ENCODE measurements at regions not wholly inside any gene's neighbourhood (a gene's known extent, or its start where the extent isn't known, plus 50 kb on each side); places are given as distances from the start of the nearest gene placed in this dataset.
"Not testable (repeated sequence)": the region's sequence is repeated elsewhere in the genome, so short reads cannot be mapped to it uniquely, and the experiment has no call there.

DNA sequence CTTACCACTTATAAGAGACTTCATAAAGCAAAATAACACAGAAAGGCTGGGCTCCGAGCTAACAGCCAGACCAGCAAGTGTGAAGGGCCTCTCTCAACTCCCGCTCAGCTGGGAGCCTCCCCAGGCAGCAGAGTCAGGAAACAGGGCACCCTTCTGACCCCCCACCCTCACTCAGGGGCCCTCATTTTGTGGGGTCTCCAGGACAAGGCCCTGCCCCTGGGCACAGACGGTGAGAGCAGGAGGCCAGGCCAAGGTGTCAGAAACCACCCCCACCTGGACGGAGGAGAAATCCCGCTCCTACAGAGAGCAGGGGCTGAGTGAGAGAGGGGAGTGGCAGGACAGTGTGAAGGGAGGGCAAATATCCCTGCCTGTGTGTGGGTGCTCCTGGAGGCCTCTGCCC lies 135.8 kb upstream of the FOXD4L5 start:
- DNase-seq (ENCODE audit: low read depth) = no peak

DNA sequence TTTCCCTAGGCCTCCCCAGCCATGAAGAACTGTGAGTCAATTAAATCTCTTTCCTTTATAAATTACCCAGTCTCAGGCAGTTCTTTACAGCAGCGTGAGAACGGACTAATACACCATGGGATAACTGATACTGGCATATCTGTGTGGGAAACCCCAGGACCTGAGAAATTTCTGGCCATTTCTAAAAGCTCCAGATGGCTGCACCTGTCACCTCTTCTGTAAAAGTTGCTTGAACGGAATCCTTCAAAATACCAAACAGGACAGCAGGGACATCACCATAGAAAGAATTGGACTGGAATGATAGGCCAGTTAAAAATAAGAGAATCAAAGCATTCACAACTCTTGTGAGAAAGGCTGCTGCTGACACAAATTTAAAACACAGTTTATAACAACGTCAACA lies 134.0 kb upstream of the FOXD4L5 start:
- not testable (repeated sequence) for DNase-seq (ENCODE audit: low read depth)

DNA sequence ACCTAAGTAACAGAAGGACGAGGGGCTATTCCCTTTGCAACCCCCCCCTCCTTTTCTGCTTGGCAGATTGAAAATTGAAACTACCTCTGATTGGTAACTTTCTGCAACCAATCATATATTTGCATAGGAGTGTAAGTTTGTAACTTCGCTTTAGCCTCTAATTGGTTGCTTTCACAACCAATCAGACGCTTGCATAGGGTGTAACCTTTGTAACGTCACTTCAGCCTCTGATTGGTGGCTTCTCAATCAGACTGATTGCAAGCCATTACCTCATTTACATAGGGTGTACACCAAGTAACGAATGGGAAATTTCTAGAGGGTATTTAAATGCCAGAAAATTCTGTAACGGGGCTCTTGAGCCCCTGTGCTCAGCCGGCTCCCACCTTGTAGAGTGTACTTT lies 131.9 kb upstream of the FOXD4L5 start:
- DNase-seq (ENCODE audit: low read depth) = not testable (repeated sequence)

DNA sequence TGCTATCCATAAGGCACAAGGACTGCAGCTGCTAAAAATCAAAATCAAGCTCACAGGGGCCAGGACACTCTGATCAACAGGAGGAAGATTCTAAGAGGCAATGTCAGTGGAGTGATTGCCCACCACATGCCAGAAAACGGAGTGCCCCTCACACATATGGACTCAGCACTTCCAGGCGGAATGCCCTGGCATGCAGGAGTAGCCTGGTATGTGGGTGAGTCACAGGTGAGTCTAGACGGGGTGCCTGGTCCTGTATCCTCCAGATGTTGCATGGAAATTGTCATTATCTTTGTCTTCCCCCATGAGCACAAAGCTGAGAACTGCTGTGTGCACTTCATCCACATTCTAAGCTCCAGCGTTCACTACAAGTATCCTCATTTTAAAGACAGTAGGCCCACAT lies 129.2 kb upstream of the FOXD4L5 start:
- not testable (repeated sequence) for DNase-seq (ENCODE audit: low read depth)

DNA sequence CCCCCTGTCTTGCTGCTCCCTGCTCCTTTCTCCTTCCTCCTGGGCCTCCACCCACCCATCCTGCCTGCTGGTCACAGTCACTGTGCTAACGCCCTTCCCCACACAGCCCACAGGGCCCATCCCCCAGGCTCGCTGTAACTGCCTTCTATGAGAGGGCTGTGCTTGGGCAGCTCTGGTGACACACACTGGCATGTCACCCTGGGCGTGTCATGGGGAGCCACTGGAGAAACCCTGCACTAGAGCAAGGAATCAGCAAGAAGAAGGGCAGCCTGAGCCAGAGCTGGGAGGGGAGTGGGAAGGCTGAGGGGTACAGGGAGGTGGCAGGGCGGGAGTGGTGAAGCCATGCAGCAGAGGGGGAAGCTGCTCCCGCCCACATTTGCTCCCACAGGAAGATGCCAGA lies 128.4 kb upstream of the FOXD4L5 start:
- DNase-seq (ENCODE audit: low read depth) = not testable (repeated sequence)

DNA sequence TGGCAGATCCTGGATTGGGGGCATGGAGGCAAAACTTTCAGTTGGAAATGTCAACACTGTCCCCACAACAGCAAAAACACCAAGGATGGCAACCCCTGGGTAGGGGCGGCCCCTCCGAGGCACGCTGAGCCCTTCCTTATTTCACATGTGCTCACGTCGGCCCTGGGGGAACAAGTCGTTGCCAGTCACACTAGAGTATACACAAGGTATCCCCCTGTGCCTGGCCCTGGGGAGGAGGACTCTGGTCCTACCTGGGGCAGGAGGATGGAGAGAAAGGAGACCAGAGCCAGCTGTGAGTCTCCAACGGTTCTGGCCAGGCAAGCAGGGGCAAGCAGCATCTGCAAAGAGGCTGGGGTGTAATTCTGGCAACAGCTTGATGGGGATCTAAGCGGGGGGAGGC lies 126.9 kb upstream of the FOXD4L5 start:
- DNase-seq (ENCODE audit: low read depth) = no peak

DNA sequence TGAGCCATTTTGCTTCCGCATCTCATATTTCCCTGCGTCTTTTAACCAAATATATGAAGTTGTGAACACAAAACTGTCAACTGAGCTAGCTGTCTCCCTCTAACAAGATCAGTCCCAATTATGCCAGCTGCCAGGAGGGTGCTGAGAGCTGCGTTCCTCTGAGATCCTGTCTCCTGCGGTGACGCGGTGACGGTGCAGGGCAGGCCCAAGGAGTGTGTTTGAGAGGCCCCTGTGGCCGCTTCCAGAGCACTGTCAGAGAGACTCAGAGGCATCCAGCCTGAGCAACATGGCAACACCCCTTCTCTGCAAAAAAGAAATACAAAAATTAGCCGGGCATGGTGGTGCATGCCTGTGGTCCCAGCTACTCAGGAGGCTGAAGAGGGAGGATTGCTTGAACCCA lies 126.3 kb upstream of the FOXD4L5 start:
- DNase-seq (ENCODE audit: low read depth) = no peak

DNA sequence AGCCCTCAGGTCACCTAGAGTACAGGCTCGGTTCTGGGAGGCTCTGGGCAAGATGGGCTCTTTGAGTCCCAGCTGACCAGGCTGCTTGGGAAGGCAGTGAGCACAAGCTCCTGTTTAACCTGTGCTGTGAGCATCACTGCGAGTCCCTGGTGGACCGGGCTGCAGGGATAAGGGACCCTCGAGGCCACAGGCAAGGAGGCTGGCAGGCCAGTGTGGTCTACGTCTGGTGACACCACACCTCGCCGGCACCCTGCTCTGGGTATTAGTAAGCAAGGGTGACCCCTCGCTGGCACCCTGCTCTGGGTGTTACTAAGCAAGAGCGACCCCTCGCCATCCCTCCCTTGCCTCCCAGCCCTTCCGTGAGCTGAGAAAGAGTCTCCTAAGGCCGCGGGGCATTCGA lies 125.9 kb upstream of the FOXD4L5 start:
- no peak for DNase-seq (ENCODE audit: low read depth)

DNA sequence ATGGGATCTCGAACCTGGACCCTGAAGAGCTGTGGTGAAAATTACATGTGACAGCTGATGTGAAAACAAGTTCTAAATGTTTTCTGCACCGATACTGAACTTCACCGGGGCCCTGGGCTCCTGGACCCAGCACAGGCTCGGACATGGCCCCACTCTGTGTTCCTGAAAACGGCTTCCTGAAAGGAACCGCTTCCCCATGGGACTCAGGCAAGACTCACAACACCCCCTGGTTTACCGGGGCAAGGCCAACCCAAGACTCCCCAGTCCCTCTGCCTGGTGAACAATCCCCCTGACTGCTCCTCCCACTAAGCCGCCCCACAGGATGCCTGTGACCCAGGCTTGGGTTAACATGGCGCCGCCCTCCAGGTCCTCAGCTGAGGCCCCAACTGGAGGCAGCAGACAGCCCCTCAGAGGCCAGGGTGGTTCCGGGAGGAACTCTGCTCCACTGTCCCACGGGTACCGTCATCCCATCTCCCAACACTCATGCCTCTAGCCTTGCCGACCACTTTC lies 124.5 kb upstream of the FOXD4L5 start:
- DNase-seq (ENCODE audit: low read depth) = no peak

DNA sequence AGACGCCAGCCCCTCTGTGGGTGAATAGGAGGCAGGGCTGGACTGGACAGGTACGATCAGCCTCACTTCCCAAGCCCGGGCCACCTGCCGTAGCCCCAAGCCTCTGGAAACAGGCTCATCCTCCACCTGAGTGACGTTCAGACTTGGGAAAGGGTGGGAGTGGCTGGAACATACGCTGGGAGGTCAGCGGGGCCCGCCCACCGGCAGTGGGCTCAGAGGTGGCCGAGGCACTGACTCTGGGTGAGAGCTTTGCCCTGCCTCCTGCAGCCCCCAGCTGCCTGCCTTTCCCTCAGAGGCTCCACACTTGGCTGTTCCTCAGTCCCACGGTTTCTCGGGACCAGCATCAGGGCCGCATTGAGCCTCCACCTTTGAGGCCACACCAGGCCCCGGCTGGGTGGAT lies 123.8 kb upstream of the FOXD4L5 start:
- not testable (repeated sequence) for DNase-seq (ENCODE audit: low read depth)

DNA sequence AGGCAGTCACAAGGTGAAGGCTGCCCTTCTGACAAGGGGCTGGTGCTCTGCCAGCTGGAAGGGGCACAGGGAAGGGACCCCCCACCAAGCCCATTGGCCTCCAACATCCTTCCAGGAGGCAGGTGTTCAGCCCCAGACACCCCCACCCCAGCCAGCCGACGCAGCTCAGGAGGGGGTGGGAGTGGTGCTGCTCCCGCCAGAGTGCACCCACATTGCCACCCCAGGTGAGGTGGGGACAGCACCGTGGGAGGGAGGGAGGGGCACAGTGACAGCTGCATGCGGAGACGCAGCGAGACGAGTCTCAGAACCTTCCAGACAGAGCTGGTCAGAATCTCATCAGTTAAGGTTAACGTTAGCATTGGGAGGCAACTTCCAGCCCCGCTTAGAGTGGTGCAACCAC lies 121.6 kb upstream of the FOXD4L5 start:
- DNase-seq (ENCODE audit: low read depth) = not testable (repeated sequence)

DNA sequence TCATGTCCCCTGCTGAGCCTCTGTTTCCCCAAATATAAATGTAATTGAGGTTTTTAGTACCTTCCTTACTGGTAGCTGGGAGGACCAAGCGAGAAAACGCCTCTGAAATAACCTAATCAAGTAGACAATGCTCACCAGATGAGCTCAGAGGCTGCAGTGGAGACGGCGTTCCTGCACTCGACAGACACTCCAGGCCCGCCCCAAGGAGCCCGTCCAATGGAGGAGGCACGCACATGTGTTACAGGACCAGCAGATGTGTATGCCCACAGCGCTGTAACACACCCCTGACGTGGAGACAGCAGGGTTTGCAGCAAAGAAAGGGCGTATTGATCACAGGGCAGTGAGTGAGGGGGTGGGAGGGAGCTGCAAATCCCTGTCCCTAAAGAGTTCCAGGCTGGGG lies 120.8 kb upstream of the FOXD4L5 start:
- DNase-seq (ENCODE audit: low read depth) = not testable (repeated sequence)

DNA sequence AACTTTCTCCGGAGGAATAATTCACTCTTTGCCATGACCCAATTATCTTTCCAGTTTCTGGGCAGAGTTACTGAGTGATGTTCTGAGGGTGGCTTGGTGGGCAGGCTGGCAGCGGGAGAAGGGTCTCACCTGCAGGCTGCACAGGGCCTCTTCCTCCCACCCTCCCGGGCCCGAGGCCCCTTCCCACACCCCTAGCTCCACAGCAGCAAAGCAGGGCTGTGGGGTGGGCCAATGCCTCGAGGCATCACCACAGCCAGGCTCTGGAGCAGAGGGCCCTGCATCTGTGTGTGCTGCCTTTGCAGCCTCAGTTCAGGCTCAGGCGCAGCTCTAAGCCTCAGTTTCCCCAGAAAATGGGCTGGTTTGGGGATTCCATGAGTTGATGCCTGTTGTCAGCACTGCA lies 120.2 kb upstream of the FOXD4L5 start:
- no peak for DNase-seq (ENCODE audit: low read depth)

DNA sequence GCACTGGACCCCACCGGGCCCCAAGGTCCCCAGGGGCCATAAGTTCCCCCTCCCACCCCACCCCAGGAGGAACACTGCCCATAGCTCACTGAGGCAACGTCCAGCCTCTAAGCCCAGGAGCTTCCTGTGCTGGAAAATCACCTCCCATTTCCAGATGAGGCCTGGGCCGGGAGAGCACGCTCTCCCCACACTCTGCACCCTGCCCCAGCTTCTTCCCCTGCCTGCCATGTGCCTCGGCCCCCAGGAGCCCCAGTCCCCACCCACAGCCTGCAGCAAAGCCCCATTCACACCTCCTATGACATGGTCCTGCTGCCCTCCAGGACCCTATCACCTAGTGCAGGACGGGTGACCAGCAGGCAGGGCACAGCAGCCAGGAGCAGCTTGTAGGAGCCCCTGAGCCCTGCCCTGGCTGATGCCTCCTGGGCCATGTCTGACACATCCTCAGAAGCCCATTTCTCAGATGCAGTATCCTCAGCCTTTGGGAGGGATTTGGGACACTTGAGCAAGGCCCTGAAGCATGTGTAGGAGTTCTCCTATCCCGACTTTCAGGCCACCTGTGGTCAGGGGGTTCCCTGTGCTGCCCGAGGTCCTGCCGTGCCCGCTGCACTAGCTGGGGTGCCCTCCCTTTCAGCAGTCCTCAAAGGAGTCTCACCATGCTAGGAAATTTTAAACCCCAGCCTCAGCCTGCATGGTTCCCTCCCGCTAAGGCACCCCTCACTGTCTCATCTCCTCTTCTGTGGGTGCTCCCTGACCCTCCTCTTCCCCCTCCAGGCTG lies 119.4 kb upstream of the FOXD4L5 start:
- DNase-seq (ENCODE audit: low read depth) = no peak

DNA sequence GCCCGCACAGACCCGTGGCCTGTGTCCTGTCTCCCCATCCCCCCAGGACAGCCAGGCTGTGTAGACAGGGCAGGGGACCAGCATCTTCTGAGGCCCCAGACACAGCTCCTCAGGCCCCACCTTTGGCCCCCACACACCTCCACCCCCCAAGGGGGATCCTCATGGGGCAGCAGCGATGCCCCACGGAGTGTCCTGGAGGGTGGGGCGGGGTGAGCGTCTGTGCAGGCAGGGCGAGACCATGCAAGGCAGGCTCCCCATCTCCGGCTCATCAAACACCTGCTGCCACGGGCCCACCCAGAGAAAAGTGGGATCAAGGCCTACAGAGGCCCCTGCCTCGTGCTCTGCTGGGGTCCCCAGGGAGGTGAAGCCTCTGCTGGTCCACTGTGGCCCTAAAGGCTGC lies 118.7 kb upstream of the FOXD4L5 start:
- DNase-seq (ENCODE audit: low read depth) = no peak

DNA sequence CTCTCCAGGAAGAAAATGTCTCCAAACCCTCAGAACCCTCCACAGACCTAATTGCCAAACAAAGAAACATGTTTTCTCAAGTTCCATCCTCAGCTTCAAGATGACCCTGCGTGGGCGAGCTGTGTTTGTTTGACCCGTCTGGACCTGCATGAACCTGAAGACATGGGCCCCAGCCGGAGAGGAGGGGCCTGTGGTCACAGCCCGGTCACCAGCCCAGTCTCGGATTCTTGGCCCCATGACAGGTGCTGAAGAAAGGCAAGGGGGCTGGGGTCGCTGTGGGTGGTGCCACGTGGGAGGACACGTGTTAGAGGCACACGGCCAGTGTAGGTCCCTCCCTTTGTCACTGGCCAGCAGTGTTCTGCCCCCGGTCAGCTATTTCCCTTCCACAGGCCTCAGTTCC lies 118.1 kb upstream of the FOXD4L5 start:
- DNase-seq (ENCODE audit: low read depth) = not testable (repeated sequence)

DNA sequence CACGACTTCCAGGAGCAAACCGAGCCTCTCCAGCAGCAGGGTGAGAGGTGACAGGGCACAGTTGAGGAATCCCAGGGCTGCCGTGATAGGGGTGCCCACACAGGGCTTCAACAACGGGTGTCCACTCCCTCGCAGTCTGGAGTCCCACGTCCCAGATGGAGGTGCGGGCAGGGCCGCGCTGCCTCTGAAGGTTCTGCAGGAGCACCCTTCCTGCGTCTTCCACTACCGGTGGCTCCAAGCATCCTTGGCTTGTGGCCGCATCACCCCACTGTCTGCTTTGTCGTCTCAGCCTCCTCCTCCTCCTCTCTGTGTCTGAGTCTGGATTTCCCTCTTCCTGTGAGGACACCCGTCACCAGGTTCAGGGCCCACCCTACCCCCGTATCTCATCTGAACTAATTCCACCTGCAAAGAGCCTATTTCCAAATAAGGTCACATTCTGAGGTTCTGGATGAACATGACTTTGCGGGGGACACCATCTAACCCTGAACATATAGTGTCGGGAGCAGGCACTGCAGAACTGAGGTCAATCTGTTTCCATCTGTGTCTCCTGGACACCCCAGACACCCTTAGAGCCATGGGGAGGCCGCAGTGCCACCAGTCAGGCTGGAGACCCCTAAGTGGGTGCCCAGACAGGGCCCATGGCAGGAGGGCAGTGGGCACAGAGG lies 117.3 kb upstream of the FOXD4L5 start:
- not testable (repeated sequence) for DNase-seq (ENCODE audit: low read depth)

DNA sequence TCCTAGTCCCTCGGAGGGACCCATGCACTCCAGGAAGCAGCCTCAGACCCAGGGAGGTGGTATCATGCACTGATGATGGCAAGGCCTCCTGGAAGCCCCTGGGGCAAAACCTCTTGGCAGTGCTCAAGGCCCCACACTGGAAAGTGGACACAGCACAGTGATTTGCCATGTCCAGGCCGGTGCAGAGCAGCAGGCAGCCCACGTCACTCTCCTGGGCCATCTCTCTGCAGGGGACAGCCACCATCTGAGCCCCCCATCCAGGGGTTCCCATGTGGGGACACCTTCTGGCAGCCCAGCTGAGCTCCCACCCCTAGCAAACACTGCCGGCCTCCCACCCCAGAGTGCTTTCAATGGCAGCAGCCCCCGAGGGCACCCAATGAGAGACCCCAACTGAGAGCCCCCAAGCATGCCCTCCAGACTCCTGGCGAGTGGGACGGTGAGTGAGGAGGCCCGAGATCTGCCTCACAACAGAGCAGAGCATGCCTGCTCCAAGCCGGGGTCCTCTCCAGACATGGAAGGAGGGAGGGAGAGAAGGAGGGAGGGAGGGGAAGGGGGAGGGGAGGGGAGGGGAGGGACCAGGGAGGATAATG lies 116.5 kb upstream of the FOXD4L5 start:
- not testable (repeated sequence) for DNase-seq (ENCODE audit: low read depth)

DNA sequence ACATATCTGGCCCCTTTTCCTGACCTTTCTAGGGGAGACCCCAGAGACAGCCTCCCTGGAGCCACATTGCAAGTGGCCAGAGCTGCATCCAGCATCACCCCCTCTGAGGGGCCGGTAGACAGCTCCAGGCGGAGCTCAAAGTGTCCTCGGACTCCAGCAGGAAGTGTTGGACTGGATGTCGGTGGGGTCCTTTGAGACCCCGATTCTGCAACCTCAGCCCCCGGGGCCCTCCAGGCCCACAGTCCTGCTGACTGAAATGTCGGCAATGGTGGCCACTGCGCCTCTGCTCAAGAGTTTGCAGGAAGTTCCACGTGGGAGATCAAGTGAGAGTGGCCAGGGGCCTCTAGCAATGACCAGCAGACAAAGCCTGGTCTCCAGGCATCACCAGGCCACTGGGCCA lies 115.9 kb upstream of the FOXD4L5 start:
- no peak for DNase-seq (ENCODE audit: low read depth)

DNA sequence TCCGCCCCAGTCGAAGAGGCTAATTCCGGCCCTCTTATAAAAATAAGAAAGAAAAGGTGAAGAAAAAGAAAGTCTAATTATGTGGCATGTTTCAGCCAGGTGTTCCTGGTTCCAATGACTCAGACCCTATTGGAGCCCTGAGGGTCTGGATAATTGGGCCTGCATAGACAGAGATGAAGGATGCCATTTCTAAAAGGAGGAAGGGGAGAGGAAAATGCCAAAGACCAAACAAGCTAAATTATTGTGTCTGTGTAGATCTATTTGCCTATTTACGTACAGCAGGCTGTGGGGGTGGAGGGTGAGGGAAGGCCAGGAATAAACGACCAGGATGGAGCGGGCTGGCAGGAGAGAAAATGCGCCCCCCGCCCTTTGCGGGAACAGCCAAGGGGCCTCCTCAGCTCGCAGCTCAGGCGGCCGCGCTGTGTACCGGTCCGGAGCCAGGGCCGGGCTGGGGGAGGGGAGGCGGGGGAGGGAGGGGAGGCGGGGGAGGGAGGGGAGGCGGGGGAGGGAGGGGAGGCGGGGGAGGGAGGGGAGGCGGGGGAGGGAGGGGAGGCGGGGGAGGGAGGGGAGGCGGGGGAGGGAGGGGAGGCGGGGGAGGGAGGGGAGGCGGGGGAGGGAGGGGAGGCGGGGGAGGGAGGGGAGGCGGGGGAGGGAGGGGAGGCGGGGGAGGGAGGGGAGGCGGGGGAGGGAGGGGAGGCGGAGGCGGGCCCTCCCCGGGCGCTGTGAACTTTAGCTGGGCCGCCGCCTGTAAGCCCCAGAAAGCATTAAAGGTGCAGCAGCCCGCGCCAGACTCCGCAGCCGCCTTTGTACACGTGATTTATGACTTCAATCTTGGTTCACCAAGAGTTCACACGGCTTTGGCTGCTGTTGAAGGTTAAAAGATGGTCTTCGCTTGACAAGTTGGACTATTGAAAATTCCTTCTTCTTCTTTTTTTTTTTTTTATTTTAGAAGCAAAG lies 113.0 kb upstream of the FOXD4L5 start:
- not testable (repeated sequence) for DNase-seq (ENCODE audit: low read depth)

DNA sequence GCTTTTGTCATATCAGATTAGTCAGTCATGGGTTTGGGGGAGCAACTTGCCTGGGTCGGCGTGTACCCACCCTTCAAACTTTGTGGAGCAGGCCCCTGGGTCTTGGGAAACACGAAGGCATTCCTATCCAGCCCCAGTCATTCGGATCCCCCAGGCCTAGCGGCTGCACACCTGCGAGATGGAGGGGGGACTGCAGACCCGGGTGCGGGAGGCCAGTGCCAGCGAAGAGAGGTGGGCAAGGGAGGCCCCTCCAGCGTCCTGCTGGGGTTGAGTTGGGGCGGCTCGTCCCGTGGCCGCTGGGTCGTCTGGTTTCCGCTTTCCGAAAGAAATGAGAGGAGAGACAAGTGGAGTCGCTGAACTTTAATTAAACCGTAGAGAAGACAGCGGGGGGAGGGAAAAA lies 112.2 kb upstream of the FOXD4L5 start:
- DNase-seq (ENCODE audit: low read depth) = not testable (repeated sequence)

DNA sequence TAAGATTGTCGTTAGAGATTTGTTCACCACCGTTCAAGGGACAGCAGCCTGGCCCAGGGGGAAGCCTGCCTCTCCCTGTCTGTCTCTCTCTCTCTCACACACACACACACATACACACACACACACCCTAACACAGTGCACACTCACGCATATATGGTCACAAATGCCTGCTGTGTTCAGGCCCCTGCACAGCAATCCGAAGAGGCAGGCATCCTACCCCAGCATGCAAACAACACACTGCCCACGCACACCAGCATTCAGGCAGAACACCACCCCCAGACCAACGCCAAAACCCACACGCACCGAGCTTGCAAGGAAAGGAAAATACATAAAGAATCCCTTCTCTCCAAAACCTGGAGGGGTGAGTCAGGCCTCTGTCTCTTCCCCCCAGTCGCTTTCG lies 111.6 kb upstream of the FOXD4L5 start:
- DNase-seq (ENCODE audit: low read depth) = not testable (repeated sequence)
